ACHN (cell line): ENCODE measurements at regions not wholly inside any gene's neighbourhood (a gene's known extent, or its start where the extent isn't known, plus 50 kb on each side); places are given as distances from the start of the nearest gene placed in this dataset.
"Not testable (repeated sequence)": the region's sequence is repeated elsewhere in the genome, so short reads cannot be mapped to it uniquely, and the experiment has no call there.

ENCODE experiments used
- DNase-seq: peaks from one replicate; pipeline ENCODE4 v3.0.0-alpha.2; 2015
- in situ Hi-C: cut with HindIII; loops from 2 replicates; pipeline ENCODE4 v1.10.0; 2017; ENCODE audit warnings: low sequenced_read_pairs, low pct_ligation_motif_present, low pct_unique_long_range_greater_than_20kb

- DNase-seq, result no peak
- in situ Hi-C loops, result no loop called here
Measured at GRCh38 chr11:97860237-97860636, 1160.5 kb upstream of the CNTN5 start.

- no peak for DNase-seq
- in situ Hi-C loops, result no loop called here
Measured at GRCh38 chr11:97862021-97862420, 1158.7 kb upstream of the CNTN5 start.

- in situ Hi-C loops, result no loop called here
- no peak for DNase-seq
Measured at GRCh38 chr11:97865424-97866012, 1155.2 kb upstream of the CNTN5 start.

GRCh38 chr11:97871816-97872215 lies 1148.9 kb upstream of the CNTN5 start:
- in situ Hi-C loops, result no loop called here

GRCh38 chr11:97880209-97880608 lies 1140.5 kb upstream of the CNTN5 start:
- no peak for DNase-seq
- in situ Hi-C loops, result no loop called here

More at GRCh38 chr11:97871816-97872215, 1148.9 kb upstream of the CNTN5 start:
- no peak for DNase-seq

- in situ Hi-C loops, result no loop called here
- DNase-seq, result no peak
Measured at GRCh38 chr11:97883086-97883485, 1137.7 kb upstream of the CNTN5 start.

GRCh38 chr11:97888641-97889040 lies 1132.1 kb upstream of the CNTN5 start:
- DNase-seq, result no peak
- in situ Hi-C loops, result no loop called here

- no peak for DNase-seq
- in situ Hi-C loops, result no loop called here
Measured at GRCh38 chr11:97890466-97890865, 1130.3 kb upstream of the CNTN5 start.

- in situ Hi-C loops, result no loop called here
- DNase-seq, result no peak
Measured at GRCh38 chr11:97893612-97894011, 1127.1 kb upstream of the CNTN5 start.

- no peak for DNase-seq
- in situ Hi-C loops, result no loop called here
Measured at GRCh38 chr11:97894978-97895377, 1125.8 kb upstream of the CNTN5 start.

GRCh38 chr11:97895572-97895971 lies 1125.2 kb upstream of the CNTN5 start:
- DNase-seq, result no peak
- in situ Hi-C loops, result no loop called here

GRCh38 chr11:97902828-97903227 lies 1117.9 kb upstream of the CNTN5 start:
- in situ Hi-C loops, result no loop called here

GRCh38 chr11:97905101-97905500 lies 1115.6 kb upstream of the CNTN5 start:
- in situ Hi-C loops, result no loop called here
- no peak for DNase-seq

More at GRCh38 chr11:97902828-97903227, 1117.9 kb upstream of the CNTN5 start:
- DNase-seq, result no peak

GRCh38 chr11:97905671-97906070 lies 1115.1 kb upstream of the CNTN5 start:
- in situ Hi-C loops, result no loop called here
- DNase-seq, result no peak

- no peak for DNase-seq
- in situ Hi-C loops, result no loop called here
Measured at GRCh38 chr11:97908354-97908753, 1112.4 kb upstream of the CNTN5 start.

- in situ Hi-C loops, result no loop called here
- DNase-seq, result no peak
Measured at GRCh38 chr11:97909614-97910399, 1110.9 kb upstream of the CNTN5 start.

GRCh38 chr11:97912629-97913028 lies 1108.1 kb upstream of the CNTN5 start:
- in situ Hi-C loops, result no loop called here
- DNase-seq, result no peak

GRCh38 chr11:97922933-97923332 lies 1097.8 kb upstream of the CNTN5 start:
- DNase-seq, in situ Hi-C loops: not testable (repeated sequence)

- DNase-seq, result no peak
- in situ Hi-C loops, result no loop called here
Measured at GRCh38 chr11:97934572-97935208, 1086.1 kb upstream of the CNTN5 start.

- in situ Hi-C loops, result no loop called here
- no peak for DNase-seq
Measured at GRCh38 chr11:97937501-97937900, 1083.2 kb upstream of the CNTN5 start.
